WTC11 (cell line): ENCODE measurements at regions not wholly inside any gene's neighbourhood (a gene's known extent, or its start where the extent isn't known, plus 50 kb on each side); places are given as distances from the start of the nearest gene placed in this dataset.

Experiments
- ATAC-seq: fragments of 200-7000 bp; cut with Tn5 transposase; 2 replicates; pipeline ENCODE4 v1.10.0; 2021; ENCODE audit warnings: mild to moderate bottlenecking, moderate library complexity
- CTCF ChIA-PET: fragments of 300-600 bp; sonication (Branson Sonifier 250); formaldehyde crosslinking; loops from one replicate; lab custom pipeline; 2021; ENCODE audit warnings: antibody characterized with exemption; lab: Charles Lee
- POLR2A ChIA-PET: fragments of 350-600 bp; sonication (Branson Sonifier 250); formaldehyde crosslinking; loops from one replicate; lab custom pipeline; 2021; ENCODE audit warnings: antibody characterized with exemption; lab: Charles Lee
- DNase-seq: peaks from one replicate; pipeline ENCODE4 v3.0.0; 2021; ENCODE audit warnings: low spot score
- H3K27ac Mint-ChIP-seq: 2 replicates; pipeline ENCODE4 v1.8.0; 2021; ENCODE audit warnings: mixed read lengths
- H3K27me3 Mint-ChIP-seq: 2 replicates; pipeline ENCODE4 v1.8.0; 2021; ENCODE audit warnings: low read depth, mild to moderate bottlenecking, moderate library complexity, mixed read lengths
- H3K36me3 Mint-ChIP-seq: 2 replicates; pipeline ENCODE4 v1.8.0; 2021; ENCODE audit warnings: mixed read lengths
- H3K4me1 Mint-ChIP-seq: 2 replicates; pipeline ENCODE4 v1.8.0; 2022; ENCODE audit warnings: mixed read lengths
- H3K4me3 Mint-ChIP-seq: 2 replicates; pipeline ENCODE4 v1.8.0; 2021; ENCODE audit warnings: mild to moderate bottlenecking, moderate library complexity, mixed read lengths
- H3K9me3 Mint-ChIP-seq: 2 replicates; pipeline ENCODE4 v1.8.0; 2021; ENCODE audit warnings: mixed read lengths
- CREM ChIP-seq: sonication (generic); formaldehyde crosslinking; IDR thresholded peaks from 2 replicates; pipeline ENCODE4 v1.8.1; 2022; ENCODE audit warnings: mild to moderate bottlenecking, missing genetic modification reagents, moderate library complexity
- ESRRA ChIP-seq: sonication (generic); formaldehyde crosslinking; IDR thresholded peaks from 2 replicates; pipeline ENCODE4 v1.8.1; 2022; ENCODE audit warnings: mild to moderate bottlenecking, missing genetic modification reagents, borderline replicate concordance
- GABPB1 ChIP-seq: sonication (generic); formaldehyde crosslinking; IDR thresholded peaks from 2 replicates; pipeline ENCODE4 v1.8.1; 2023; ENCODE audit warnings: mild to moderate bottlenecking, missing genetic modification reagents
- GRHL2 ChIP-seq: fragments of 250-450 bp; sonication (Bioruptor Pico); IDR thresholded peaks from 2 replicates; pipeline ENCODE4 v1.8.0; 2022; ENCODE audit warnings: mild to moderate bottlenecking, moderate library complexity; ENCODE audit not compliant: insufficient replicate concordance, severe bottlenecking
- GTF2I ChIP-seq: fragments of 250-450 bp; sonication (Bioruptor Pico); conservative IDR thresholded peaks from 2 replicates; pipeline ENCODE4 v1.4.0; 2021; ENCODE audit warnings: mild to moderate bottlenecking
- JAZF1 ChIP-seq: fragments of 250-450 bp; sonication (Bioruptor Pico); IDR thresholded peaks from 2 replicates; pipeline ENCODE4 v1.9.0; 2021; ENCODE audit warnings: moderate library complexity, mild to moderate bottlenecking, inconsistent platforms
- OVOL2 ChIP-seq: fragments of 250-450 bp; sonication (Bioruptor Pico); IDR thresholded peaks from 2 replicates; pipeline ENCODE4 v1.9.0; 2021; ENCODE audit warnings: mild to moderate bottlenecking, borderline replicate concordance
- PRRX2 ChIP-seq: fragments of 250-450 bp; sonication (Bioruptor Pico); IDR thresholded peaks from 2 replicates; pipeline ENCODE4 v1.8.0; 2021; ENCODE audit warnings: mild to moderate bottlenecking
- TEAD1 ChIP-seq: sonication (generic); formaldehyde crosslinking; IDR thresholded peaks from 2 replicates; pipeline ENCODE4 v1.8.0; 2022; ENCODE audit warnings: mild to moderate bottlenecking, missing genetic modification reagents
- ZNF138 ChIP-seq: sonication (generic); formaldehyde crosslinking; conservative IDR thresholded peaks from 2 replicates; pipeline ENCODE4 v1.8.1; 2022; ENCODE audit warnings: mild to moderate bottlenecking, moderate library complexity, missing genetic modification reagents
- ZNF219 ChIP-seq: sonication (generic); formaldehyde crosslinking; IDR thresholded peaks from 2 replicates; pipeline ENCODE4 v1.8.0; 2023; ENCODE audit warnings: missing genetic modification reagents, mild to moderate bottlenecking, borderline replicate concordance
- TF ChIP-seq, protein P1 (sequence below): fragments of 250-450 bp; sonication (Bioruptor Pico); IDR thresholded peaks from 2 replicates; pipeline ENCODE4 v2.1.2; 2022; ENCODE audit warnings: mild to moderate bottlenecking, moderate library complexity
- TF ChIP-seq, protein P2 (sequence below): sonication (generic); formaldehyde crosslinking; IDR thresholded peaks from 2 replicates; pipeline ENCODE4 v1.8.1; 2023; ENCODE audit warnings: mild to moderate bottlenecking, missing genetic modification reagents, moderate library complexity
- TF ChIP-seq, protein P3 (sequence below): sonication (generic); formaldehyde crosslinking; IDR thresholded peaks from 2 replicates; pipeline ENCODE4 v1.8.1; 2023; ENCODE audit warnings: mild to moderate bottlenecking, missing genetic modification reagents
- TF ChIP-seq, protein P4 (sequence below): sonication (generic); formaldehyde crosslinking; IDR thresholded peaks from 2 replicates; pipeline ENCODE4 v1.8.0; 2022; ENCODE audit warnings: mild to moderate bottlenecking, missing genetic modification reagents
- TF ChIP-seq, protein P5 (sequence below): fragments of 250-450 bp; sonication (Bioruptor Pico); IDR thresholded peaks from 2 replicates; pipeline ENCODE4 v1.9.0; 2021; ENCODE audit warnings: mild to moderate bottlenecking
- TF ChIP-seq, protein P6 (sequence below): sonication (generic); formaldehyde crosslinking; IDR thresholded peaks from 2 replicates; pipeline ENCODE4 v1.8.0; 2022; ENCODE audit warnings: mild to moderate bottlenecking, missing genetic modification reagents
- TF ChIP-seq, protein P7 (sequence below): sonication (generic); formaldehyde crosslinking; IDR thresholded peaks from 2 replicates; pipeline ENCODE4 v1.8.0; 2023; ENCODE audit warnings: mild to moderate bottlenecking, missing genetic modification reagents
- TF ChIP-seq, protein P8 (sequence below): sonication (generic); formaldehyde crosslinking; IDR thresholded peaks from 2 replicates; pipeline ENCODE4 v1.8.0; 2022; ENCODE audit warnings: missing genetic modification reagents

DNA sequence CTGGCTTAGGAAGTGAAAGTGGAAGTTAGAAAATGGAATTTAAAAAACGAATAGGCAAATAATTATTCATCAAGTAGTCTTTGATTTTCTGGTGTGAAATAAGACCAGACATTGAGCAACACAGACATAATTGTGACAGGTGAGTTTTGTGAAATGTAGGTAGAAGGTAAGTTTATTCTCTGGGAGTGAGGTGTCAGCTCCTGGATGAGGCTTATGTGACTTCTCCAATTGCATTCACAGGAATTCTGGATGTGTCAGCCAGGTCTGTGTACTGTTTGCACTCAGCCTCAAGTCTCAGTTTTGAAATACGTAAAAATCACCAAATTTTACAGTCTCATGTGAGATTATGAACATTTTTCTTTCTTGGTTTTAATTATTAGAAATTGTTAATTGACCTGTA, 537.6 kb downstream of the CETN3 start (continued):
- TF ChIP-seq ZNF219 (no peak), JAZF1 (CRISPR knock-in tag) (no peak)
- TF ChIP-seq, protein P1, sequence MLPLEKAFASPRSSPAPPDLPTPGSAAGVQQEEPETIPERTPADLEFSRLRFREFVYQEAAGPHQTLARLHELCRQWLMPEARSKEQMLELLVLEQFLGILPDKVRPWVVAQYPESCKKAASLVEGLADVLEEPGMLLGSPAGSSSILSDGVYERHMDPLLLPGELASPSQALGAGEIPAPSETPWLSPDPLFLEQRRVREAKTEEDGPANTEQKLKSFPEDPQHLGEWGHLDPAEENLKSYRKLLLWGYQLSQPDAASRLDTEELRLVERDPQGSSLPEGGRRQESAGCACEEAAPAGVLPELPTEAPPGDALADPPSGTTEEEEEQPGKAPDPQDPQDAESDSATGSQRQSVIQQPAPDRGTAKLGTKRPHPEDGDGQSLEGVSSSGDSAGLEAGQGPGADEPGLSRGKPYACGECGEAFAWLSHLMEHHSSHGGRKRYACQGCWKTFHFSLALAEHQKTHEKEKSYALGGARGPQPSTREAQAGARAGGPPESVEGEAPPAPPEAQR = no peak
- TF ChIP-seq, all 79 proteins: peak for 0

DNA sequence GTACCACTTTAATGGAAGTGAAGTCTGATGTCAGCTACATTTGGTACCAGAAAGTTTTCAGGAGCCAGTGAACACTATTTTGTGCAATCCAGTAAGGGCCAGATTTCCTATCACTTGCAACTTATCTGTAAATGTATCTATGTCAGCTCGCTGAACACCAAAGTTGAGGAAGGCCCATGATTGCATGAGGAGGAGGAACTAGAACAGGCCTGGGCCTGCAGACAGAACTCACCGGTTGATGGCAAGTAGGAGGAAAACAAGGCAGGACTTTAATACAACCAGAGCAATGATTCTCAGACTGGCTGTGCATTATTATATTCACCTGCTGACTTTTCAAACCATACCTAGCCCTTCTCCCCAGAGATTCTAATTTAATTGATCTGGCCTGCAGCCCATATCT, 540.2 kb downstream of the CETN3 start:
- Mint-ChIP-seq H3K4me3 (no peak overlapping the region), H3K27ac (no peak overlapping the region), H3K27me3 (no peaks in the 10 kb centered on the region), H3K4me1 (peaks cover 19% of the 10 kb centered on the region), H3K9me3 (peaks cover 7% of the 10 kb centered on the region), H3K36me3 (no peaks in the 10 kb centered on the region)
- ATAC-seq (no peak), DNase-seq (no peak)
- TF ChIP-seq, protein P2, sequence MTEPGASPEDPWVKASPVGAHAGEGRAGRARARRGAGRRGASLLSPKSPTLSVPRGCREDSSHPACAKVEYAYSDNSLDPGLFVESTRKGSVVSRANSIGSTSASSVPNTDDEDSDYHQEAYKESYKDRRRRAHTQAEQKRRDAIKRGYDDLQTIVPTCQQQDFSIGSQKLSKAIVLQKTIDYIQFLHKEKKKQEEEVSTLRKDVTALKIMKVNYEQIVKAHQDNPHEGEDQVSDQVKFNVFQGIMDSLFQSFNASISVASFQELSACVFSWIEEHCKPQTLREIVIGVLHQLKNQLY (CRISPR knock-in tag) = no peak
- TF ChIP-seq TEAD1 (CRISPR knock-in tag) (no peak), ESRRA (CRISPR knock-in tag) (no peak), PRRX2 (CRISPR knock-in tag) (no peak), GRHL2 (CRISPR knock-in tag) (no peak), OVOL2 (CRISPR knock-in tag) (no peak)
- TF ChIP-seq, protein P3, sequence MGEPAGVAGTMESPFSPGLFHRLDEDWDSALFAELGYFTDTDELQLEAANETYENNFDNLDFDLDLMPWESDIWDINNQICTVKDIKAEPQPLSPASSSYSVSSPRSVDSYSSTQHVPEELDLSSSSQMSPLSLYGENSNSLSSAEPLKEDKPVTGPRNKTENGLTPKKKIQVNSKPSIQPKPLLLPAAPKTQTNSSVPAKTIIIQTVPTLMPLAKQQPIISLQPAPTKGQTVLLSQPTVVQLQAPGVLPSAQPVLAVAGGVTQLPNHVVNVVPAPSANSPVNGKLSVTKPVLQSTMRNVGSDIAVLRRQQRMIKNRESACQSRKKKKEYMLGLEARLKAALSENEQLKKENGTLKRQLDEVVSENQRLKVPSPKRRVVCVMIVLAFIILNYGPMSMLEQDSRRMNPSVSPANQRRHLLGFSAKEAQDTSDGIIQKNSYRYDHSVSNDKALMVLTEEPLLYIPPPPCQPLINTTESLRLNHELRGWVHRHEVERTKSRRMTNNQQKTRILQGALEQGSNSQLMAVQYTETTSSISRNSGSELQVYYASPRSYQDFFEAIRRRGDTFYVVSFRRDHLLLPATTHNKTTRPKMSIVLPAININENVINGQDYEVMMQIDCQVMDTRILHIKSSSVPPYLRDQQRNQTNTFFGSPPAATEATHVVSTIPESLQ (CRISPR knock-in tag) = no peak
- TF ChIP-seq, protein P4, sequence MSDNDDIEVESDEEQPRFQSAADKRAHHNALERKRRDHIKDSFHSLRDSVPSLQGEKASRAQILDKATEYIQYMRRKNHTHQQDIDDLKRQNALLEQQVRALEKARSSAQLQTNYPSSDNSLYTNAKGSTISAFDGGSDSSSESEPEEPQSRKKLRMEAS (CRISPR knock-in tag) = no peak
- TF ChIP-seq, protein P5, sequence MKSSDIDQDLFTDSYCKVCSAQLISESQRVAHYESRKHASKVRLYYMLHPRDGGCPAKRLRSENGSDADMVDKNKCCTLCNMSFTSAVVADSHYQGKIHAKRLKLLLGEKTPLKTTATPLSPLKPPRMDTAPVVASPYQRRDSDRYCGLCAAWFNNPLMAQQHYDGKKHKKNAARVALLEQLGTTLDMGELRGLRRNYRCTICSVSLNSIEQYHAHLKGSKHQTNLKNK (CRISPR knock-in tag) = no peak
- TF ChIP-seq, protein P6, sequence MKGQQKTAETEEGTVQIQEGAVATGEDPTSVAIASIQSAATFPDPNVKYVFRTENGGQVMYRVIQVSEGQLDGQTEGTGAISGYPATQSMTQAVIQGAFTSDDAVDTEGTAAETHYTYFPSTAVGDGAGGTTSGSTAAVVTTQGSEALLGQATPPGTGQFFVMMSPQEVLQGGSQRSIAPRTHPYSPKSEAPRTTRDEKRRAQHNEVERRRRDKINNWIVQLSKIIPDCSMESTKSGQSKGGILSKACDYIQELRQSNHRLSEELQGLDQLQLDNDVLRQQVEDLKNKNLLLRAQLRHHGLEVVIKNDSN (CRISPR knock-in tag) = no peak
- POLR2A ChIA-PET = no interaction called here
- CTCF ChIA-PET = no interaction called here

DNA sequence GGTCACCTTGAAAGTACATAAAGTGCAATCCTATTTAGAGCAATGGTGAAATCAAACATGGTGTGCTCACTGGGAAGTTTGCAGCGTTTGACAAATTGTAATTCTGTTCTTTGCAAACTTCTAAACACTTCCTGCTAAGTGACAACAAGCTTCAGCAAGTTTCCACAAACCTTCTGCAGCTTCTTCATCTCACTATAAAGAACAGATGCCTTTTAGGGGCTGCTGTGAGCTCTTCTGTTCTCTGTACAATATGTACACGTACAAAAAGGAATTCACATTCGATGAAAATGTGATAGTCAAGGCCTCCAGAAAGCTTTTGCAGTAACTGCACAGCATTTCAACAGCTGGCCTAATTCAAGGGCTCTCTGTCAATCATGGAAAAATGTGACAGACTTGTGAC, 543.1 kb downstream of the CETN3 start:
- Mint-ChIP-seq H3K4me3 (no peak overlapping the region), H3K27me3 (no peaks in the 10 kb centered on the region), H3K9me3 (no peaks in the 10 kb centered on the region), H3K27ac (no peak overlapping the region), H3K36me3 (no peaks in the 10 kb centered on the region), H3K4me1 (peaks cover 15% of the 10 kb centered on the region)
- ATAC-seq (no peak), DNase-seq (no peak)
- ChIA-PET POLR2A (no interaction called here), CTCF (no interaction called here)
- TF ChIP-seq, protein P7, sequence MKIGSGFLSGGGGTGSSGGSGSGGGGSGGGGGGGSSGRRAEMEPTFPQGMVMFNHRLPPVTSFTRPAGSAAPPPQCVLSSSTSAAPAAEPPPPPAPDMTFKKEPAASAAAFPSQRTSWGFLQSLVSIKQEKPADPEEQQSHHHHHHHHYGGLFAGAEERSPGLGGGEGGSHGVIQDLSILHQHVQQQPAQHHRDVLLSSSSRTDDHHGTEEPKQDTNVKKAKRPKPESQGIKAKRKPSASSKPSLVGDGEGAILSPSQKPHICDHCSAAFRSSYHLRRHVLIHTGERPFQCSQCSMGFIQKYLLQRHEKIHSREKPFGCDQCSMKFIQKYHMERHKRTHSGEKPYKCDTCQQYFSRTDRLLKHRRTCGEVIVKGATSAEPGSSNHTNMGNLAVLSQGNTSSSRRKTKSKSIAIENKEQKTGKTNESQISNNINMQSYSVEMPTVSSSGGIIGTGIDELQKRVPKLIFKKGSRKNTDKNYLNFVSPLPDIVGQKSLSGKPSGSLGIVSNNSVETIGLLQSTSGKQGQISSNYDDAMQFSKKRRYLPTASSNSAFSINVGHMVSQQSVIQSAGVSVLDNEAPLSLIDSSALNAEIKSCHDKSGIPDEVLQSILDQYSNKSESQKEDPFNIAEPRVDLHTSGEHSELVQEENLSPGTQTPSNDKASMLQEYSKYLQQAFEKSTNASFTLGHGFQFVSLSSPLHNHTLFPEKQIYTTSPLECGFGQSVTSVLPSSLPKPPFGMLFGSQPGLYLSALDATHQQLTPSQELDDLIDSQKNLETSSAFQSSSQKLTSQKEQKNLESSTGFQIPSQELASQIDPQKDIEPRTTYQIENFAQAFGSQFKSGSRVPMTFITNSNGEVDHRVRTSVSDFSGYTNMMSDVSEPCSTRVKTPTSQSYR (CRISPR knock-in tag) = no peak
- no peak for TF ChIP-seq GTF2I (CRISPR knock-in tag)
- no peak for TF ChIP-seq GABPB1 (CRISPR knock-in tag)
- TF ChIP-seq, protein P2 (CRISPR knock-in tag) = no peak
- TF ChIP-seq, protein P8, sequence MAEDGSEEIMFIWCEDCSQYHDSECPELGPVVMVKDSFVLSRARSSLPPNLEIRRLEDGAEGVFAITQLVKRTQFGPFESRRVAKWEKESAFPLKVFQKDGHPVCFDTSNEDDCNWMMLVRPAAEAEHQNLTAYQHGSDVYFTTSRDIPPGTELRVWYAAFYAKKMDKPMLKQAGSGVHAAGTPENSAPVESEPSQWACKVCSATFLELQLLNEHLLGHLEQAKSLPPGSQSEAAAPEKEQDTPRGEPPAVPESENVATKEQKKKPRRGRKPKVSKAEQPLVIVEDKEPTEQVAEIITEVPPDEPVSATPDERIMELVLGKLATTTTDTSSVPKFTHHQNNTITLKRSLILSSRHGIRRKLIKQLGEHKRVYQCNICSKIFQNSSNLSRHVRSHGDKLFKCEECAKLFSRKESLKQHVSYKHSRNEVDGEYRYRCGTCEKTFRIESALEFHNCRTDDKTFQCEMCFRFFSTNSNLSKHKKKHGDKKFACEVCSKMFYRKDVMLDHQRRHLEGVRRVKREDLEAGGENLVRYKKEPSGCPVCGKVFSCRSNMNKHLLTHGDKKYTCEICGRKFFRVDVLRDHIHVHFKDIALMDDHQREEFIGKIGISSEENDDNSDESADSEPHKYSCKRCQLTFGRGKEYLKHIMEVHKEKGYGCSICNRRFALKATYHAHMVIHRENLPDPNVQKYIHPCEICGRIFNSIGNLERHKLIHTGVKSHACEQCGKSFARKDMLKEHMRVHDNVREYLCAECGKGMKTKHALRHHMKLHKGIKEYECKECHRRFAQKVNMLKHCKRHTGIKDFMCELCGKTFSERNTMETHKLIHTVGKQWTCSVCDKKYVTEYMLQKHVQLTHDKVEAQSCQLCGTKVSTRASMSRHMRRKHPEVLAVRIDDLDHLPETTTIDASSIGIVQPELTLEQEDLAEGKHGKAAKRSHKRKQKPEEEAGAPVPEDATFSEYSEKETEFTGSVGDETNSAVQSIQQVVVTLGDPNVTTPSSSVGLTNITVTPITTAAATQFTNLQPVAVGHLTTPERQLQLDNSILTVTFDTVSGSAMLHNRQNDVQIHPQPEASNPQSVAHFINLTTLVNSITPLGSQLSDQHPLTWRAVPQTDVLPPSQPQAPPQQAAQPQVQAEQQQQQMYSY (CRISPR knock-in tag) = no peak
- no peak for TF ChIP-seq CREM
- TF ChIP-seq ZNF138 = no peak
- TF ChIP-seq, protein P6 (CRISPR knock-in tag) = no peak
